ENCODE measurements at regions not wholly inside any gene's neighbourhood (a gene's known extent, or its start where the extent isn't known, plus 50 kb on each side); places are given as distances from the start of the nearest gene placed in this dataset.

- FAIRE-seq, result no peak
- DNase-seq (ENCODE audit: low read depth, low spot score), result no peak
- H3K9me3 ChIP-seq (ENCODE audit: control insufficient read depth, low read depth, low read length), result no peaks in the 10 kb centered on the region
- no peak overlapping the region for H3K27ac ChIP-seq (ENCODE audit: control insufficient read depth, insufficient read depth, low read length)
- H3K4me2 ChIP-seq (ENCODE audit: control insufficient read depth, extremely low read depth, insufficient read depth, low read depth, low read length), result no peak overlapping the region
- H3K4me3 ChIP-seq (ENCODE audit: control insufficient read depth in 2 of 3, extremely low read depth in 1 of 3, insufficient read depth in 2 of 3, low read depth in 1 of 3, low read length in 3 of 3), result no peak overlapping the region
- H3K79me2 ChIP-seq (ENCODE audit: control insufficient read depth, insufficient read depth, low read length), result no peaks in the 10 kb centered on the region
- dilution Hi-C loops (cut with MboI; ENCODE audit: extremely low pct_ligation_motif_present, low sequenced_read_pairs), result no loop called here
- no peak overlapping the region for H2AFZ ChIP-seq (ENCODE audit: control insufficient read depth, low read length)
- H3K4me1 ChIP-seq (ENCODE audit: control insufficient read depth, extremely low read depth, insufficient read depth, low read length), result no peaks in the 10 kb centered on the region
- no peaks in the 10 kb centered on the region for H3K27me3 ChIP-seq (ENCODE audit: control insufficient read depth, extremely low read depth, insufficient read depth, low read length)
- H4K20me1 ChIP-seq (ENCODE audit: control insufficient read depth, extremely low read depth, insufficient read depth, low read length), result no peaks in the 10 kb centered on the region
- H3K36me3 ChIP-seq (ENCODE audit: control insufficient read depth in 2 of 2, extremely low read depth in 1 of 2, insufficient read depth in 2 of 2, low read length in 2 of 2), result no peaks in the 10 kb centered on the region
- no peaks in the 10 kb centered on the region for H3K9me1 ChIP-seq (ENCODE audit: control insufficient read depth, extremely low read depth, insufficient read depth, low read length)
- no peak overlapping the region for H3K9ac ChIP-seq (ENCODE audit: control insufficient read depth, extremely low read depth, insufficient read depth, low read length)
- no peak for TF ChIP-seq EZH2 (IDR thresholded peaks at IDR 0.05; ENCODE audit: low read length)
- TF ChIP-seq, protein P1, sequence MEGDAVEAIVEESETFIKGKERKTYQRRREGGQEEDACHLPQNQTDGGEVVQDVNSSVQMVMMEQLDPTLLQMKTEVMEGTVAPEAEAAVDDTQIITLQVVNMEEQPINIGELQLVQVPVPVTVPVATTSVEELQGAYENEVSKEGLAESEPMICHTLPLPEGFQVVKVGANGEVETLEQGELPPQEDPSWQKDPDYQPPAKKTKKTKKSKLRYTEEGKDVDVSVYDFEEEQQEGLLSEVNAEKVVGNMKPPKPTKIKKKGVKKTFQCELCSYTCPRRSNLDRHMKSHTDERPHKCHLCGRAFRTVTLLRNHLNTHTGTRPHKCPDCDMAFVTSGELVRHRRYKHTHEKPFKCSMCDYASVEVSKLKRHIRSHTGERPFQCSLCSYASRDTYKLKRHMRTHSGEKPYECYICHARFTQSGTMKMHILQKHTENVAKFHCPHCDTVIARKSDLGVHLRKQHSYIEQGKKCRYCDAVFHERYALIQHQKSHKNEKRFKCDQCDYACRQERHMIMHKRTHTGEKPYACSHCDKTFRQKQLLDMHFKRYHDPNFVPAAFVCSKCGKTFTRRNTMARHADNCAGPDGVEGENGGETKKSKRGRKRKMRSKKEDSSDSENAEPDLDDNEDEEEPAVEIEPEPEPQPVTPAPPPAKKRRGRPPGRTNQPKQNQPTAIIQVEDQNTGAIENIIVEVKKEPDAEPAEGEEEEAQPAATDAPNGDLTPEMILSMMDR (optimal IDR thresholded peaks at IDR 0.05 in 1 of 3, IDR thresholded peaks at IDR 0.05 in 1 of 3, conservative IDR thresholded peaks at IDR 0.05 in 1 of 3; ENCODE audit: extremely low read depth in 1 of 3, insufficient read depth in 2 of 3, low read length in 3 of 3), result no peak
Observed at GRCh38 chr1:232096751-232097150, 470.2 kb downstream of the DISC1 start.

Small RNA genes lying in the stretch of these regions (small RNA-seq; reads per million reads assigned to genes)
- gene BX323014.1 (ENCODE audit: insufficient read length in 3 of 3, low read depth in 3 of 3, low replicate concordance in 1 of 3), result 0 reads per million in 3 experiments
- gene RN7SL299P (ENCODE audit: insufficient read length in 3 of 3, low read depth in 3 of 3, low replicate concordance in 1 of 3), result 0 reads per million in 3 experiments

Data from keratinocyte (primary cell).